H1 (cell line): ENCODE measurements at regions not wholly inside any gene's neighbourhood (a gene's known extent, or its start where the extent isn't known, plus 50 kb on each side); places are given as distances from the start of the nearest gene placed in this dataset.
A peak's percentile ranks its signal among the peaks of the same experiment; 100 is the strongest.

Experiments used
- CTCF ChIA-PET: fragments of 300-600 bp; sonication (Branson Sonifier 250); formaldehyde crosslinking; loops from one replicate; lab custom pipeline; 2021; ENCODE audit not compliant: partially characterized antibody; lab: Charles Lee
- POLR2A ChIA-PET: fragments of 300-600 bp; sonication (Branson Sonifier 250); formaldehyde crosslinking; loops from one replicate; lab custom pipeline; 2021; ENCODE audit warnings: inconsistent platforms; ENCODE audit not compliant: partially characterized antibody; lab: Charles Lee
- DNase-seq, 2 experiments: peaks; one replicate each; pipeline versions ENCODE4 v3.0.0 to v3.0.0-alpha.2; 2010 to 2022; ENCODE audit warnings: low spot score in 2 of 2, low read depth in 1 of 2, mixed read lengths in 1 of 2
- FAIRE-seq: peaks from 2 replicates; lab custom pipeline; 2011; peaks lifted over from hg19 to GRCh38; lab: Jason Lieb, UNC
- H2AFZ ChIP-seq: 2 replicates; pipeline ENCODE4 v1.8.1; 2012; ENCODE audit warnings: low read length, inconsistent platforms
- H2AK5ac ChIP-seq: 2 replicates; pipeline ENCODE4 v1.6.1; 2013; ENCODE audit warnings: low read depth, low read length
- H2BK120ac ChIP-seq: replicated peaks from 2 replicates; pipeline ENCODE3; 2013; ENCODE audit warnings: low read depth, low read length, inconsistent platforms
- H2BK12ac ChIP-seq: 2 replicates; pipeline ENCODE4 v1.6.1; 2013; ENCODE audit warnings: low read depth, low read length
- H2BK15ac ChIP-seq: 2 replicates; pipeline ENCODE4 v1.6.1; 2013; ENCODE audit warnings: low read length
- H2BK20ac ChIP-seq: 2 replicates; pipeline ENCODE4 v1.6.1; 2013; ENCODE audit warnings: low read length
- H2BK5ac ChIP-seq: 2 replicates; pipeline ENCODE4 v1.6.1; 2013; ENCODE audit warnings: low read depth, low read length
- H3K14ac ChIP-seq: 2 replicates; pipeline ENCODE4 v1.6.1; 2013; ENCODE audit warnings: inconsistent platforms; ENCODE audit not compliant: insufficient read length
- H3K18ac ChIP-seq: 2 replicates; pipeline ENCODE4 v1.6.1; 2013; ENCODE audit warnings: low read length; ENCODE audit errors: extremely low read depth
- H3K23ac ChIP-seq: 2 replicates; pipeline ENCODE4 v1.6.1; 2013; ENCODE audit warnings: inconsistent platforms; ENCODE audit not compliant: insufficient read length
- H3K23me2 ChIP-seq: 2 replicates; pipeline ENCODE4 v1.6.1; 2013; ENCODE audit warnings: low read depth, low read length
- H3K27ac ChIP-seq: 2 replicates; pipeline ENCODE4 v1.6.1; 2011; ENCODE audit warnings: low read depth, low read length, inconsistent platforms
- H3K27me3 ChIP-seq, 4 experiments: replicated peaks in 1 of 4; 1 replicate in 1 of 4; 2 replicates in 3 of 4; pipeline versions ENCODE4 v1.6.1 to v1.8.1; 2011 to 2013; ENCODE audit warnings: low read length in 3 of 4, mild to moderate bottlenecking in 3 of 4, inconsistent platforms in 2 of 4, mixed read lengths in 2 of 4, moderate library complexity in 1 of 4; ENCODE audit not compliant: control insufficient read depth in 3 of 4, insufficient read depth in 3 of 4; ENCODE audit errors: extremely low read depth in 1 of 4
- H3K36me3 ChIP-seq, 4 experiments: 2 replicates each; pipeline versions ENCODE4 v1.6.1 to v1.8.1; 2011 to 2013; ENCODE audit warnings: mild to moderate bottlenecking in 4 of 4, low read length in 3 of 4, moderate library complexity in 2 of 4, control low read depth in 1 of 4, inconsistent platforms in 1 of 4; ENCODE audit not compliant: insufficient read depth in 4 of 4, control insufficient read depth in 2 of 4
- H3K4ac ChIP-seq: replicated peaks from 2 replicates; pipeline ENCODE3; 2013; ENCODE audit warnings: low read length, low read depth, mixed read lengths, inconsistent platforms; ENCODE audit not compliant: insufficient read length
- H3K4me1 ChIP-seq, 4 experiments: replicated peaks in 1 of 4; 1 replicate in 1 of 4; 2 replicates in 3 of 4; pipeline versions ENCODE4 v1.6.1 to v1.8.1; 2011 to 2013; ENCODE audit warnings: low read length in 3 of 4, inconsistent platforms in 2 of 4, mixed read lengths in 1 of 4; ENCODE audit not compliant: insufficient read depth in 4 of 4, control insufficient read depth in 3 of 4
- H3K4me2 ChIP-seq, 2 experiments: 2 replicates each; pipeline versions ENCODE4 v1.6.1 to v1.8.1; 2011 to 2013; ENCODE audit warnings: low read depth in 2 of 2, low read length in 2 of 2, control low read depth in 1 of 2, inconsistent platforms in 1 of 2, mild to moderate bottlenecking in 1 of 2; ENCODE audit not compliant: insufficient read depth in 1 of 2
- H3K4me3 ChIP-seq, 4 experiments: fragments of 200-600, 300-600 bp in 1 of 4; sonication (generic), shearing (Covaris generic), sonication (Bioruptor Twin) in 1 of 4; 2 replicates each; pipeline versions ENCODE4 v1.5.1 to v1.8.1; 2011 to 2016; ENCODE audit warnings: low read length in 4 of 4, low read depth in 3 of 4, control low read depth in 2 of 4, inconsistent platforms in 2 of 4, mild to moderate bottlenecking in 2 of 4, mixed read lengths in 1 of 4, moderate library complexity in 1 of 4; ENCODE audit not compliant: insufficient read depth in 2 of 4; ENCODE audit errors: extremely low read depth in 1 of 4
- H3K56ac ChIP-seq: replicated peaks from 2 replicates; pipeline ENCODE3; 2013; ENCODE audit warnings: low read depth, mild to moderate bottlenecking, mixed read lengths, low read length, inconsistent platforms; ENCODE audit not compliant: insufficient read length
- H3K79me1 ChIP-seq: 2 replicates; pipeline ENCODE4 v1.6.1; 2013; ENCODE audit warnings: low read depth, low read length, control low read depth
- H3K79me2 ChIP-seq, 2 experiments: 2 replicates each; pipeline versions ENCODE4 v1.6.1 to v1.8.1; 2012 to 2013; ENCODE audit warnings: low read length in 2 of 2, mild to moderate bottlenecking in 2 of 2, inconsistent platforms in 1 of 2; ENCODE audit not compliant: insufficient read depth in 2 of 2, control insufficient read depth in 1 of 2
- H3K9ac ChIP-seq, 4 experiments: replicated peaks in 1 of 4; 1 replicate in 1 of 4; 2 replicates in 3 of 4; pipeline versions ENCODE4 v1.6.1 to v1.8.1; 2011 to 2013; ENCODE audit warnings: low read depth in 3 of 4, low read length in 3 of 4, control low read depth in 2 of 4, mild to moderate bottlenecking in 2 of 4, moderate library complexity in 2 of 4, inconsistent platforms in 1 of 4; ENCODE audit errors: extremely low read depth in 1 of 4
- H3K9me3 ChIP-seq, 2 experiments: 2 replicates each; pipeline versions ENCODE4 v1.6.1 to v1.8.1; 2012 to 2013; ENCODE audit warnings: mild to moderate bottlenecking in 2 of 2, moderate library complexity in 2 of 2, control low read depth in 1 of 2, inconsistent platforms in 1 of 2, low read depth in 1 of 2, low read length in 1 of 2, mixed read lengths in 1 of 2; ENCODE audit not compliant: insufficient read depth in 2 of 2
- H4K20me1 ChIP-seq, 2 experiments: replicated peaks in 1 of 2; 2 replicates each; pipeline versions ENCODE3 to v1.8.1; 2011 to 2013; ENCODE audit warnings: inconsistent platforms in 2 of 2, low read length in 2 of 2, mild to moderate bottlenecking in 1 of 2; ENCODE audit not compliant: insufficient read depth in 2 of 2, control insufficient read depth in 1 of 2
- H4K5ac ChIP-seq: 2 replicates; pipeline ENCODE4 v1.6.1; 2013; ENCODE audit warnings: low read length, low read depth, mixed read lengths, inconsistent platforms; ENCODE audit not compliant: insufficient read length
- H4K8ac ChIP-seq: 2 replicates; pipeline ENCODE4 v1.8.0; 2013; ENCODE audit warnings: mild to moderate bottlenecking, moderate library complexity, low read length, inconsistent platforms; ENCODE audit not compliant: insufficient read depth; ENCODE audit errors: extremely low read depth
- H4K91ac ChIP-seq: replicated peaks from 2 replicates; pipeline ENCODE3; 2013; ENCODE audit warnings: low read length, mixed read lengths, inconsistent platforms; ENCODE audit not compliant: insufficient read length
- BACH1 ChIP-seq: IDR thresholded peaks from 2 replicates; pipeline ENCODE4 v1.6.1; 2012; ENCODE audit warnings: low read length, improper control_type of control experiment
- FOSL1 ChIP-seq: IDR thresholded peaks from 2 replicates; pipeline ENCODE4 v1.6.1; 2011; ENCODE audit warnings: mild to moderate bottlenecking, low read depth, low read length, moderate library complexity; ENCODE audit not compliant: insufficient read depth
- GTF2F1 ChIP-seq: IDR thresholded peaks from 2 replicates; pipeline ENCODE4 v1.6.1; 2012; ENCODE audit warnings: low read depth, low read length, improper control_type of control experiment, borderline replicate concordance
- NRF1 ChIP-seq: IDR thresholded peaks from 2 replicates; pipeline ENCODE4 v1.6.1; 2011; ENCODE audit warnings: mild to moderate bottlenecking, low read depth, low read length, improper control_type of control experiment
- POLR2A ChIP-seq, 2 experiments: IDR thresholded peaks; 1 replicate in 1 of 2; 2 replicates in 1 of 2; pipeline ENCODE4 v1.6.1; 2011; ENCODE audit warnings: low read depth in 2 of 2, low read length in 2 of 2, mild to moderate bottlenecking in 2 of 2; ENCODE audit errors: control extremely low read depth in 1 of 2
- SIRT6 ChIP-seq: IDR thresholded peaks from one replicate; pipeline ENCODE4 v1.7.1; 2012; ENCODE audit warnings: low read length, inconsistent platforms
- SP4 ChIP-seq: IDR thresholded peaks from 2 replicates; pipeline ENCODE4 v1.6.1; 2012; ENCODE audit warnings: low read length, inconsistent platforms
- TAF1 ChIP-seq: IDR thresholded peaks from 2 replicates; pipeline ENCODE4 v1.6.1; 2011; ENCODE audit warnings: mild to moderate bottlenecking, low read depth, low read length
- TAF7 ChIP-seq: optimal IDR thresholded peaks from 2 replicates; pipeline ENCODE3; 2011; ENCODE audit warnings: low read depth, mild to moderate bottlenecking, inconsistent platforms, low read length, moderate library complexity, borderline replicate concordance
- TEAD4 ChIP-seq: IDR thresholded peaks from 2 replicates; pipeline ENCODE4 v1.6.1; 2012; ENCODE audit warnings: low read depth, low read length, inconsistent platforms, mixed read lengths
- USF2 ChIP-seq: IDR thresholded peaks from 2 replicates; pipeline ENCODE4 v1.6.1; 2011; ENCODE audit warnings: low read length, improper control_type of control experiment
- WGBS, 2 experiments: shearing (Covaris generic) in 1 of 2; methylation state at CpG; one replicate each; pipeline versions ENCODE4 v1.1.6 to v1.1.7; 2013 to 2015; ENCODE audit warnings: low lambda C conversion rate in 2 of 2, mixed read lengths in 2 of 2, inconsistent platforms in 1 of 2, low coverage in 1 of 2, missing lambda C conversion rate in 1 of 2; ENCODE audit not compliant: insufficient replicate concordance in 2 of 2, insufficient coverage in 1 of 2, insufficient read length in 1 of 2; ENCODE audit errors: extremely low coverage in 1 of 2, missing lambda C conversion rate in 1 of 2; 5-methylcytosine and 5-hydroxymethylcytosine counted together
- TF ChIP-seq, protein P1 (sequence below): IDR thresholded peaks from 2 replicates; pipeline ENCODE4 v1.6.1; 2011; ENCODE audit warnings: low read depth, mild to moderate bottlenecking, low read length; ENCODE audit not compliant: insufficient read depth

DNA sequence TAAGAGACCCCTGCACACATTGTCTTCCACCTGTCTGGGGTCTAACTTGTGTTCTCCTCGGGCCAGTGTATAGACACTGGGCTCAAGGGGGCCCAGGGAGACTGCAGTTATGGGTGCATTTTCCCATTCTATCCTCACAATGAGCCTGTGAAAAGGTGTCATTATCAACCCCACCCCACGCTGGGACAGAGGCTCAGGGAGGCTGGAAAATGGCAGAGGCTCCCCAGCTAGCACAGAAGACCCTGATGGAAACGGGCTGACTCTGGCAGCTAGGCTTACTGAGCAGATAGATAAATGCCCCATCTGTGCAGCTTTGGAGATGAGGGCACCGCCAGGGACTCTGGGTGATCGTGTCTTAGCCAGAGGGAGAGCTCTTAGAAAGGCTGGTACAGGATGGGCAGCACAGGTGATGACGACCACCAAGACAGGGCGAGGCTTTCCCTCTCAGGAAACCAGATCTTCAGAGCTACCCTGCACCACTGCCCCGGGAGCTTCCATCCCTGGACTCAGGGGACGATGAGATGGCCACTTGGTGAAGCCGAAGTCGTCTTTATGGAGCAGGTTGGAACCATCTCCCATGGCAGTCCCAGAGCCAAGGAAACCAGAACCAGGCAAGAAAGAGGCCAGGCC is 58.2 kb upstream of the CHST15 start:
- Histone ChIP-seq H4K20me1 (peaks cover 0 to 4% of the 10 kb centered on the region in 2 experiments), H3K4me1 (peaks cover 0 to 8% (median 3%) of the 10 kb centered on the region in 4 experiments; a peak in 4 of 7 replicates), H3K14ac (no peak overlapping the region), H4K8ac (no peak overlapping the region), H3K4me2 (no peak overlapping the region), H3K23ac (no peak overlapping the region), H3K23me2 (peaks cover 10% of the 10 kb centered on the region; the same call in 1 of the 2 replicates), H3K18ac (peak overlapping the region; percentile 32; the same call in 1 of the 2 replicates), H2BK15ac (no peak overlapping the region; the same call in 1 of the 2 replicates), H2AK5ac (no peak overlapping the region), H3K9ac (no peak overlapping the region), H2BK20ac (peak overlapping the region; percentile 32; the same call in 1 of the 2 replicates), H3K79me1 (no peaks in the 10 kb centered on the region), H3K4me3 (no peak overlapping the region), H3K9me3 (no peaks in the 10 kb centered on the region; a peak in 2 of 4 replicates), H3K79me2 (no peaks in the 10 kb centered on the region), H4K5ac (no peak overlapping the region), H2BK120ac (no peak overlapping the region), H3K4ac (no peak overlapping the region), H2AFZ (no peak overlapping the region), H3K56ac (no peak overlapping the region), H3K27me3 (no peaks in the 10 kb centered on the region), H4K91ac (no peak overlapping the region), H2BK12ac (peak overlapping the region; percentile 80; the same call in 1 of the 2 replicates), H2BK5ac (peak overlapping the region; percentile 89; the same call in 1 of the 2 replicates), H3K27ac (no peak overlapping the region), H3K36me3 (no peaks in the 10 kb centered on the region)
- WGBS, 2 experiments: 86% methylated on average over 11 of the region's 11 CpGs; no CpG with 5 or more reads in 1 of the 2 experiments
- ChIA-PET POLR2A (interaction anchor here (0.6 kb wide), 1 partner anchor 285 kb away, joined by 3 read pairs; no protein-coding TSS in a partner anchor), CTCF (interaction anchor here (0.6 to 2.2 kb wide), 6 partner anchors 15 to 276 kb away, joined by 3 to 5 read pairs (median 4); no protein-coding TSS in a partner anchor)
- DNase-seq (no peak), FAIRE-seq (no peak)
- TF ChIP-seq TAF1 (no peak), NRF1 (no peak), TEAD4 (no peak), TAF7 (no peak), FOSL1 (no peak), BACH1 (no peak), GTF2F1 (no peak), SIRT6 (no peak), USF2 (no peak), POLR2A (IDR thresholded peaks at IDR 0.05; ENCODE audit: control extremely low read depth in 1 of 2, low read depth in 2 of 2, low read length in 2 of 2) (no peak), SP4 (no peak)
- TF ChIP-seq, protein P1, sequence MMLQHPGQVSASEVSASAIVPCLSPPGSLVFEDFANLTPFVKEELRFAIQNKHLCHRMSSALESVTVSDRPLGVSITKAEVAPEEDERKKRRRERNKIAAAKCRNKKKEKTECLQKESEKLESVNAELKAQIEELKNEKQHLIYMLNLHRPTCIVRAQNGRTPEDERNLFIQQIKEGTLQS: no peak
